Transverse colon (tissue), 3 donors: ENCODE measurements at regions not wholly inside any gene's neighbourhood (a gene's known extent, or its start where the extent isn't known, plus 50 kb on each side); places are given as distances from the start of the nearest gene placed in this dataset.

Experiments used
- CTCF ChIP-seq, 5 experiments: fragments of 200-600 bp in 3 of 5; fragments of 450-650 bp in 2 of 5; sonication (generic) in 3 of 5; IDR thresholded peaks; 1 replicate in 2 of 5; 2 replicates in 3 of 5; pipeline ENCODE4 v1.5.1; 2016 to 2017; ENCODE audit warnings: antibody characterized with exemption in 5 of 5, inconsistent platforms in 3 of 5, mild to moderate bottlenecking in 2 of 5, moderate library complexity in 1 of 5
- EP300 ChIP-seq: sonication (generic); formaldehyde crosslinking; IDR thresholded peaks from one replicate; pipeline ENCODE4 v1.6.1; 2017; ENCODE audit warnings: antibody characterized with exemption, low read depth
- POLR2A ChIP-seq: fragments of 450-650 bp; IDR thresholded peaks from one replicate; pipeline ENCODE4 v1.6.1; 2016; ENCODE audit warnings: antibody characterized with exemption, mild to moderate bottlenecking, moderate library complexity

GRCh38 chr13:39961036-39961435 lies 305.6 kb downstream of the COG6 start:
- TF ChIP-seq CTCF (IDR thresholded peaks at IDR 0.05) (no peak), EP300 (no peak), POLR2A (no peak)
